Loucy (cell line): ENCODE measurements at regions not wholly inside any gene's neighbourhood (a gene's known extent, or its start where the extent isn't known, plus 50 kb on each side); places are given as distances from the start of the nearest gene placed in this dataset.

Source experiments
- EZH2phosphoT487 ChIP-seq: fragments of 200-600 bp; IDR thresholded peaks from 2 replicates; pipeline ENCODE4 v1.6.1; 2018; ENCODE audit warnings: antibody characterized with exemption, mild to moderate bottlenecking, moderate library complexity, borderline replicate concordance
- TF ChIP-seq, protein P1 (sequence below): fragments of 200-600 bp; sonication (generic); conservative IDR thresholded peaks from 2 replicates; pipeline ENCODE4 v1.5.1; 2014; ENCODE audit warnings: mild to moderate bottlenecking, antibody characterized with exemption, low read length

DNA sequence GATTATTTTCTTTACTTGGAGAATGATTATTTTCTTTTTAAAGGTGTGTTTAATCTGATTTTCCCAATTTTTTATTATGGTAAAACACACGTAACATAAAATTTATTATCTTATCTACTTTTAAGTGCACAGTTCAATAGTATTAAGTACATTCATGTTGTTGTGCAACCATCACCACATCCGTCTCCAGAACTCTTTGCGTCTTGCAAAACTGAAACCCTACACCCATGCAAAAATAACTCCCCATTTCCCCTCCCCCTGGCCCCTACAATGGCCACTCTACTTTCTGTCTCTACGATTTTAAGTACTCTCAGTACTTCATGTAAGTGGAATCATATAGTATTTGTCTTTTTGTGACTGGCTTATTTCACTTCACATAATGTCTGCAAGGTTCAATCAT, 230.7 kb downstream of the SATB1 start:
- TF ChIP-seq, protein P1, sequence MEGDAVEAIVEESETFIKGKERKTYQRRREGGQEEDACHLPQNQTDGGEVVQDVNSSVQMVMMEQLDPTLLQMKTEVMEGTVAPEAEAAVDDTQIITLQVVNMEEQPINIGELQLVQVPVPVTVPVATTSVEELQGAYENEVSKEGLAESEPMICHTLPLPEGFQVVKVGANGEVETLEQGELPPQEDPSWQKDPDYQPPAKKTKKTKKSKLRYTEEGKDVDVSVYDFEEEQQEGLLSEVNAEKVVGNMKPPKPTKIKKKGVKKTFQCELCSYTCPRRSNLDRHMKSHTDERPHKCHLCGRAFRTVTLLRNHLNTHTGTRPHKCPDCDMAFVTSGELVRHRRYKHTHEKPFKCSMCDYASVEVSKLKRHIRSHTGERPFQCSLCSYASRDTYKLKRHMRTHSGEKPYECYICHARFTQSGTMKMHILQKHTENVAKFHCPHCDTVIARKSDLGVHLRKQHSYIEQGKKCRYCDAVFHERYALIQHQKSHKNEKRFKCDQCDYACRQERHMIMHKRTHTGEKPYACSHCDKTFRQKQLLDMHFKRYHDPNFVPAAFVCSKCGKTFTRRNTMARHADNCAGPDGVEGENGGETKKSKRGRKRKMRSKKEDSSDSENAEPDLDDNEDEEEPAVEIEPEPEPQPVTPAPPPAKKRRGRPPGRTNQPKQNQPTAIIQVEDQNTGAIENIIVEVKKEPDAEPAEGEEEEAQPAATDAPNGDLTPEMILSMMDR: no peak
- no peak for TF ChIP-seq EZH2phosphoT487
